CD4-positive, alpha-beta T cell treated with Interferon alpha-2 for 1 hour (primary cell): ENCODE measurements at regions not wholly inside any gene's neighbourhood (a gene's known extent, or its start where the extent isn't known, plus 50 kb on each side); places are given as distances from the start of the nearest gene placed in this dataset.
"Not testable (repeated sequence)": the region's sequence is repeated elsewhere in the genome, so short reads cannot be mapped to it uniquely, and the experiment has no call there.

ENCODE experiments used
- DNase-seq, 2 donors: peaks; one replicate each; pipeline ENCODE4 v3.0.0-alpha.2; 2020 to 2022

GRCh38 chr11:98625526-98625925 lies 395.2 kb upstream of the CNTN5 start:
- no peak for DNase-seq

- no peak for DNase-seq
Observed at GRCh38 chr11:98630736-98631135, 390.0 kb upstream of the CNTN5 start.

GRCh38 chr11:98657711-98658110 lies 363.0 kb upstream of the CNTN5 start:
- DNase-seq, result no peak

GRCh38 chr11:98659431-98659830 lies 361.3 kb upstream of the CNTN5 start:
- DNase-seq, result no peak

GRCh38 chr11:98674390-98674789 lies 346.4 kb upstream of the CNTN5 start:
- no peak for DNase-seq

GRCh38 chr11:98679673-98680072 lies 341.1 kb upstream of the CNTN5 start:
- DNase-seq, result no peak

GRCh38 chr11:98701541-98701940 lies 319.2 kb upstream of the CNTN5 start:
- DNase-seq, result no peak

- DNase-seq, result no peak
Observed at GRCh38 chr11:98703779-98704556, 316.8 kb upstream of the CNTN5 start.

GRCh38 chr11:98710026-98710425 lies 310.7 kb upstream of the CNTN5 start:
- DNase-seq, result no peak

- no peak for DNase-seq
Observed at GRCh38 chr11:98710986-98711385, 309.8 kb upstream of the CNTN5 start.

- DNase-seq, result no peak
Observed at GRCh38 chr11:98720951-98721350, 299.8 kb upstream of the CNTN5 start.

- no peak for DNase-seq
Observed at GRCh38 chr11:98725471-98725870, 295.3 kb upstream of the CNTN5 start.

GRCh38 chr11:98728421-98728820 lies 292.3 kb upstream of the CNTN5 start:
- DNase-seq, result no peak

GRCh38 chr11:98729118-98729517 lies 291.6 kb upstream of the CNTN5 start:
- no peak for DNase-seq

- DNase-seq, result no peak
Observed at GRCh38 chr11:98732947-98733346, 287.8 kb upstream of the CNTN5 start.

- DNase-seq, result not testable (repeated sequence)
Observed at GRCh38 chr11:98733378-98733777, 287.4 kb upstream of the CNTN5 start.

GRCh38 chr11:98734686-98735085 lies 286.1 kb upstream of the CNTN5 start:
- no peak for DNase-seq

- no peak for DNase-seq
Observed at GRCh38 chr11:98736833-98737232, 283.9 kb upstream of the CNTN5 start.

- no peak for DNase-seq
Observed at GRCh38 chr11:98740321-98740720, 280.4 kb upstream of the CNTN5 start.

GRCh38 chr11:98763446-98763845 lies 257.3 kb upstream of the CNTN5 start:
- not testable (repeated sequence) for DNase-seq

- DNase-seq, result no peak
Observed at GRCh38 chr11:98766903-98767302, 253.8 kb upstream of the CNTN5 start.

GRCh38 chr11:98770046-98770445 lies 250.7 kb upstream of the CNTN5 start:
- not testable (repeated sequence) for DNase-seq

- DNase-seq, result no peak
Observed at GRCh38 chr11:98771791-98772190, 249.0 kb upstream of the CNTN5 start.

GRCh38 chr11:98772893-98773292 lies 247.9 kb upstream of the CNTN5 start:
- DNase-seq, result no peak

GRCh38 chr11:98793276-98793675 lies 227.5 kb upstream of the CNTN5 start:
- DNase-seq, result no peak
